ENCODE measurements at regions not wholly inside any gene's neighbourhood (a gene's known extent, or its start where the extent isn't known, plus 50 kb on each side); places are given as distances from the start of the nearest gene placed in this dataset.

DNA sequence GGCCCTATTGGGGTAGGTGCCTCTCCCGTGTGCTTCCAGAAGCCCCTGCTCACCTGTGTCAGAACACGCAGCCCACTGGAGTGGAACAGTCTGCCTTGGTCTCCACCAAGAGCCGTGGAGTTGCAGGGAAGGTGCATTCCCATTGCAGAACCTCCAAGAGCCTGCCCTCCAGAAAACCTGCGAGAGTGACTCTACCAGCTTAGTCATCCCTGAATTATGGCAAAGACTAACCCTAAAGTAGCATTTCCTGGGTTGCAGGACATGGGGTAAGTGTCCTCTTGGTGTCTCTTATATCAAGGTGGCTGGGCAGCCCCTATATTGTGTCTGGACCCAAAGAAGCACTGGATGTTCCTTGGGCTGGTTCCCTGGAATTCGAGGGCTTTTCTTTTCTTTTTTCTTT, 224.6 kb downstream of the BCOR start:
- DNase-seq, result no peak

DNA sequence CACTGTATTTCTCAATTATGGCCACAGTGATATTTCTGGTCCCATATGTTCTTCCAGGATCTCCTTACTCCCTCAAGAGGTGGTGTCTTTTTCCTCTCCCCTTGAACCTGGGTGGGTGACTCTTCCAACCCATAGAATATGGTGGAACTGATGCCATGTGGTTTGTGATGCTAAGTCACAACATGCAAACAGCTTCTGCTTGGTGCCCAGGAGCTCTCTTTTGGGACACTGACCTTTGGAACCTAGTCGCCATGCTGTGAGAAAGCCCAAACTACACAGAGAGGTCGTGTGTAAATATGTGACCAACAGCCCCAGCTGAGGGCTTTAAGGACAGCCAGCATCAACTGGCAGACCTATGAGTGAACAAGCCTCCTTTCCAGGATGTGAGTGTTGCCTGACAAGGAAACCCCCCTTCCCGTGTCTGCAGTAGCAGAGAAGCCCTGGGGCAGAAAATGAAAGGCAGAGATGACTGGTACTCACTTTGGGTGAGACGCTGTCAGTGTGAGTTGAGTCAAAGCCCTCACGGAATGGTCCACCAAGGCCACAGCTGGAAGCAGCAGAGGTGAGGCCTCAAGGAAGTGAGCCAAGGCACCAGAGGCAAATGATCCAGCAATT, 223.4 kb downstream of the BCOR start:
- DNase-seq, result no peak

DNA sequence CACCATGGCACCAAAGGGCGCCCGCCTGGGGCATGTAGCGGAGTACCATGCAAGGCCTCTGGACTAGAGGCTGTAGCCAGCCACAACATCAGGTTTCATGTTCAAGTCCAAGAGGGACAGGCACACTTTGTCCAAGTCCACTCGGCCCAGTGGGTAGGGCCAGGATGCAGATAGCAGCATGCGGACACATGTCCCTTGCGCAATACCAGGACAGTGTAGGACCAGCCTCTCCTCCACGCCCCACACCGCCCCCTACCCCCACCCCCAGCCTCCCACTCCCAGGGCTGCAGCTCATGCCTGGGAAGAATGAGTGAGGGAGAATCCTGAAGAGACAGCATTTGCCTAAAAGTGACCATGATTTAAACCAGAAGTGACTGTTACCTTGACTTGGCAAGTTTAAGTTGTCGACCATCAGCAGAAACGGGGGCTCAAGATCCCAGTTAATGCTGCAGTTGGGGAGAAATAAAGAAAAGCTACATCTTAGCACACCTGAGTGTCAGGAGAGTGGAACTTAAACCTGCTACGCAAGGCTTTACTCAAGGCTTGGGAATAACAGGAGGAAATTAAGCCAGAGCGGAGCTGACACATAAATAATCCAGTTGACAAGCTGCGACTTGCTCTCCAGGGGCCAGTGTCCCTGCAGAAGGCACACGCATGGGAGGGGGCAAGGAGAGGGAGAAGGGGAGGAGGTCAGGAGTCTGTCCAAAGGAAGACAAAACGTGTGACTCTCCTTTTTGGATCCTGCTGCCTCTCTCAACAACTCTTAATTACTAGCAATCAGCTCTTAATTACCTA, 221.7 kb downstream of the BCOR start:
- peak; percentile 38 for DNase-seq

DNA sequence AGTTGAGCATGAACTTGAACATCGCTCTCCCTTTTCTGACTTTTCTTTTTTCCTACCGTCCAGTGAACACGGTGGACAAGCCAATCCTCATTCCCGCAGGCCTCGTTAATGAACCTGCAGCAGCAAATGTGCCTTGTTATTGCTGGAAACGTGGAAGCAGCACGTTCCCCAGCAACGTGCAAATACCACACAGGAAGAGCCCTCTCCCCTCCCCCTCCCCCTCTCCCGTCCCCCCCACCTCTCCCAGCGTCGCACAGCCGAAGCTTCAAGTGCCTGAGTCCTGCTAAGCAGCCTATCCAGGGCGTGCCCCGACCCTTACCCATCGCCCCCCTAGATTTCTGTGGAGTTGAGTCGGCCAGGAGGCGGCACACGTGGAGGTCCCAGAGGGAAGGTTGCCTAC, 219.9 kb downstream of the BCOR start:
- DNase-seq, result no peak

DNA sequence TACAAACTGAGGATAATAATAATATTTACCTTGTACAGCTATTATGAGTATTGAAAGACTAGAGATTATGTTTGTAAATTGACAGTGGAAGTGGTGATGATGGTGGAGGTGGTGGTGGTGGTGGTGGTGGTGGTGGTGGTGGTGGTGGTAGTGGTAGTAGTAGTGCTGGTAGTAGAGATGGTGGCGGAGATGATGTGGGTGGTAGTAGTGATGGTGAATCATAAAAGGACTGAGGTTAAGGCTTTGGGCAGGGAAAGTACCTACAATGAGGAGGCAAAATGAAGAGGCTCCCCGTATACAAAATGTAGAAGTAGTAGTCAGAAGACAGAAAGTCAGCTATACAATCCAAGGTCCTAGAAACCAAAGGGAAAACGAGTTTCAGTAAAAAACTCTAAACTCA, 214.1 kb downstream of the BCOR start:
- no peak for DNase-seq

DNA sequence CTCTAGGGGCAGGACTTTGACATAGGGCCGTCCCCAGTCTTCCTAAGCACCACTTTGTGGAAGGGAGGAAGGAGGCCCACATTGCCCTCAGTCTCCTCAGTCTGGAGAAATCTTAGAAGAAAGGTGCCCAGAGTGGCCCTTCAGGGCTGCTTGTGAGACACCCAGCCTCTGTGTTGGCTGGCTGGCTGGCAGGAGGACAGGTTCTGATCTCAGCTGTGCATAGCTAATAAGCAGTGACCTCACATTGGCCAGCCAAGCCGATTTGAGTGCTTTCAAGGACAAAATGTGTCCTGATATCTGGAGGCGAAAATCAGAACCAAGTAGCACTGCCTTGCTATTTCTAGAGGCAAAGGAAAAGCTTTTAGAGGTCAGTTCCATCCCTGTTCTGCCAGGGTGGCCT, 211.5 kb downstream of the BCOR start:
- no peak for DNase-seq

DNA sequence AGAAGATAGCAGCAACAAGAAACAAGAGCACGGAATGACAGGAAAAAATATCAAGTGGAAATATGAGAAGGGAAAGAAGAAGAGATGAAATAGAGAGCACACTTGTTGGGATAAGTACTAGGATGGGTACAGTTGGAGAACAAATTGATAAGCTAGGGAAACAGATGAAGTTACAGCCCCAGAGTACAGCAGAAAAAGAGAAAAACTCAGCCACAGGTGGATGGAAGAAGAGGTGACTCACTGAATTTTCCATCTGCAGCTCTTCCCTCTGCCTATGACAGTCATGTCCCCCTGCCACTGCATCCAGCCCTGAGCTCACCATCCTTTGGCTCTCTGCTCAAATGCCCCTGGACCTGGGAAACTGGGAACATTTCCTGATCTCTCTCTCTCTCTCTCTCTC, 209.0 kb downstream of the BCOR start:
- no peak for DNase-seq

DNA sequence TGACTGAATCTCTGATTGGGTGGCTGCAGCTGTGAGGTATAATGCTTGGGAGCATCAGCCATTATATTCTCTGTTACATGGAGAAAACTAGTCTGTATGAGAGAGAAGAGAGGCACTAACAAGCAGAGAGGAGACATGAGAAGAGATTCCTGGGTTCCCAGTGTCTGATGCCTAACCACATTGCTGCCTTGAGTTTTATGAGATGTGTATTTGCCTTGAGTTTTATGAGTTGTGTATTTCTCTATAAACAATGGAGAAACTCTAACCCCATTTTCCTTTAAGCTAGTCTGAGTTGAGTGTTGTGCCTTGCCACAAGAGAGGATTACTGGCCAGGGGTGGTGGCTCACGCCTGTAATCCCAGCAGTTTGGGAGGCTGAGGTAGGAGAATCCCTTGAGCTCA, 208.1 kb downstream of the BCOR start:
- DNase-seq, result no peak

DNA sequence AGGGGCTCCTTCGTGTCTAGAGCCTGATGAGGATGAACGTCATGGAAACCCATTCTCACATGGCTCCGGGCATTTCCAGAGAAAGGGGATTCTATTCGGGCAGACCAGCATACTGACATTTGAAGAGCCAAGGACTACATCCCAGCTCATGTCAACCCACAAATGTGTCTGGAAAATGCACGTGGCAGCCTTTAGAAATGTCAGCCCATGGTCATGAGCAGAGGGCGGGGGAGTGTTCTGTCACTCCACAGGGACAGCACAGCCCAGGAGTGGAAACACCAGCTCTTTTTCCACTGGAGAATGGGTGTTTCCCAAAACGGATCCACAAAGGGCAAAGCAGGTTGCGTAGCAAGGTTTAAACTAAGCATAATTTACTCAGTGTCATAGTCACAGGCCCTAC, 207.0 kb downstream of the BCOR start:
- no peak for DNase-seq

DNA sequence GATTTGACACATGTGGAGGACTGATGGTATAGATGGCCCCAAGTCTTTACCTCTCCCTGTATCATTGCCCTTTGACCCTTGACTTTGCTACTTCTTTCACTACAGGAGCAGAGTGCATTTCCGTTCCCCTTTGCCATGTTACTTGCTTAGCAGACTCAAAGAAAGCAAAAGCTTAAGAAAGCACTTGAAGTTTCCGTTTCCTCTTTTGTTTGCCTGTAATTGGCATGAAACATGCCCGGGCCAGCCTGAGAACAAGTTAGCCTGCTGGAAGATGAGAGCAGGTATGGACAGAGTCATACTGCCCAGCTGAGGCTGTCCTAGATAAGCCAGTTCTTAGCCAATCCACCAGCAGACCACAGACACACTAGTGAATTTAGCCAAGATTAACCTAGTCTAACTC, 206.0 kb downstream of the BCOR start:
- DNase-seq, result no peak

DNA sequence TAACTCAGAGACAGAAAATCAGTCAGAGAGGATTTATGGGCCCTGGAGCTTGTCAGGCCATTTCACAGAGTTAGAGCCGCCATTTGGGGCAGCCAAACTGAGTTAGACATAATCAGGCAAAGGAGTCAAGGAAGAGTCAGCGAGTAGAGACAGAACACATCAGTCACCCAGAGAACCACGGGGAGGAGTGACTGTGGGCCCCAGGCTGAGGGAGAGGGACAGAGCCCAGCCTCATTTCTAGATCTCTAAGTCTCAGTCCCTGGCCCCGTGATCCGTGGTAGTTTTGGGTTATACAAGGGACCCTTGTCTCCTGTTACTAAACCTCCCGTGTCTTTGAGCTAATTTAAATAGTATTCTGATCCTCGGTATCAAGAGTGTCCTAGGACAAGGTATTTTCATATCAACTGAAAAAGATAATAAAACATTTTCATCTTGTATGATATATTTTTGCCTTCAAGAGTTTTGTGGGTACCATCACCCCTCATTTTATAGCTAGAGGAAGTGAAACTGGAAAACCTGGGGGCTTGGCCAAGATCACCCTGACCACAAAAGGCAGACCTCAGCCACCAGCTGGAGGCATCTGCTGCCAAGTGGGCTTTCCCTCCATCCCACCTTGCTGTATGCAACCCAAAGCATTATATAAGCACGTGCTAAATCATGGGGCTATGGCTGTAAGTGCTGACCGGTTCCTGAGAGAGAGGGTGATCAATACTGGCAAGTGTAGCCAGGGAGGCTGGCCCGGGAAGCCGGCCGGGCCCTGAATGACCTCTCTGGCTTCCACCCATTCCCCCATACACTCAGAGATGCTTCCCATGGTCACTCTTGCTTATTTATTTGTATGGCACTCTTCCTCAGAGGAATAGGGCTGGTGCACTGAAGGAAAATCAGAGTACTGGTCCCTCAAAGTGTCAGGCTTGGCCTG, 204.1 kb downstream of the BCOR start:
- DNase-seq, result no peak

DNA sequence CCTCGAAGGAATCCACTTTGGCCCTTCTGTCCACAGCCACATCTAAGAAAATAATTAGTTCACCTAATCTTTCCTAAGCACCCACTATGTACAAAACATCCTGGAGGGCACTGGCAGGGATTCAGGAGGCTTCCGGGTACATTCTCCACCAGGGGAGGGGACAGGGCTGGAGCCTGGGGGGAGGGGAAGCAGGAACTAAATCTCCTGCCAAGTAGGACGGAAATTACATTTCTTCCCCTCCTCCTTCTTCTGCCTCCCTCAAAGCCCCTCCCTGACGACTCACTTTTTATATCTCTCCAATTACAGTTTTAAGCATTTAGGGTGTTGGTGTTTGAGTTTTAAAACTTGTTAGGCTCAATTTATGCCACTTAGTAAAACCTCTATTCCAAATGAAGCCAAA, 203.1 kb downstream of the BCOR start:
- DNase-seq, result no peak

DNA sequence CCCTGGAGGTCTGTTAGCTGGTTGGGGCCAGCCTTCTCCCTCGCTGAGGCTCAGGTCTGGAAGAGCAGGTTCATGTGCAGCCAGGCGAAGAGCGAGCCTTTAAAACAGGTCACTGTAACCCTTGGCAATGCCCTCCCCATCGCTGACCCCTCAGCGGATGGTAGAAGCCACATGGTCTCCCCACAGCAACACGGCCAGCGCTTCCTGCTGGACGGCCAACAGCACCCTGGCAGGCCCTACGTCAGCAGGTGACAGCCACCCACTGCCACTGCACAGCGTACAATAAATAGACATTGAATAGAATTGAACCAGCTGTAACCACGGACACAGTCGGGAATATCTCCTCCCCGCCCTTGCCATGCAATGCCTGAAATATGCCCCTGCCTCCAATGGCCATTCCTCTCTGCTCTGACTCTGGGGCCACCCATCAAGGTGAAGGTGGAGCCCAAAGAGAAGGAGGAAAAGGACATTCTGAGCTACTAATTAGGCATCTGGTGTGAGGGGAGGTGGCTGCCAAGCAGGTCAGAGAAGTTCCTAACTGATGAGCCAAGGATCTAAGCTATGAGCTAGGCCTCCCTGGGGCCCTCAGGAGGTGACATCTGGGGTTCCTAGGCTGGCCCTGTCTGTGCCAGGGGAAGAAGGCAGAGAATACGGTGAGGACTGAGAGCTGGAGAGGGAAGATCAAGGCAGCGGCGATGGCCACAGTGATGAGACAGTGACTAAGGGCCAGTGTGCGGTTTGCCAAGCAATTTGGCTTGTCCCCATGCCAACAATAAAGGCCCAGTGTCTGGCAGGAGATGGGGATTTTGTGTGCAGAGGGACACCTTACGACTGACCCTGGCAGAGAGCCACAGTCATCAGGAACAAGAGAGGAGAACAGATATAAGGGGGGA, 202.3 kb downstream of the BCOR start:
- DNase-seq, result no peak

DNA sequence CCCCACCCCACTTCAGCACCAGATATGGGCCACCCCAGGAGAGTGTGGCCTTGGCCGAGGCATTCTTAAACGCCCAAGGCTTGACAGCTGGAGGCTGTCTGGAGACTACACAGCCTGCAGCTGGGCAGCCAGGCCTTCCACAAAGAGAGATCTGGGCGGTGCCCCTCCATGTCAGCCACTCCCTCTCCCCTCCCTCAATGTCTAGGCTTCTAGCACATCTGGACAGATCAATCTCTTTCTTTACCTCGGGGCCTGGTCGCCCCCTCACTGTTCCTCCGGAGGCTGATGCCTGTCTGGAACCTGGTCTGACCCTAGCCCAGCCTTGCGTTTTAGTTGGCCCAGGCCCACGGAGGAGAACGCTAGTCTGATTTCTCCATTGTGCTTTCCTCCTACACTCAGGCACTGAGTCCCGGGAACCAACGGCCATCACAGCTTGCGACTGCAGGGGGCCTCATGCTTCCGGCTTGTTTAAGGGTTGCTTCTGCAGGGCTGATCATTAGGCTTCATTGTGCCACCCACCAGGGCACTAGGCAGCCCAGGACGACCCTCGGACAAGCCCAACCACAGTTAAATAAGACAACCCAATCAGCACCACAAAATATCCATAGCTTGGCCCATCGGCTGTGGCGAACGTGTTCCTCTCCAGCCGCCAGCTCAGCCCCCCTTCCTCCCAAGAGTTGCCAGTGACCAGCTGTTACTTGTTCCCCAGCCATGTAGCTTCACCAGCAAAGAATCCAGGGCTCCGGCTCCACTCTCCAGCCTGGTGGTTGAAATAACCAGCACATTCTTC, 200.6 kb downstream of the BCOR start:
- no peak for DNase-seq

DNA sequence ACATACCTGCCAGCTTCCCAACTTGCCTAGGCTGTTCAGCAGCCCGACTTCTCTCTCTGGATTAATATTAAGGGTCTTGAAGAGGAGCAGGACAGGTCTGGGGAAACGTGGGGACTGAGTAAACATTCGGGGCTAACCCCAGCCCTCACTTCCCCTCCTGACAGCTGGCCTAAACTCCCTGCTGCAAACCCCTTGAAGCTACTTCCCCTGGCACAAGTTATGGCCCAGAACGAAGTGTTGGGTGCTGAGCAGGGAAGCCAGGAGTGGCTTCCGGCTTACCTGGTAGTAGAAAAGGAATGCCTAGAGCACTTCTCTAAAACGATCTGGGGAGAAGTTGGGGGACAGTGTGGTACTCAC, 200.0 kb downstream of the BCOR start:
- no peak for DNase-seq

DNA sequence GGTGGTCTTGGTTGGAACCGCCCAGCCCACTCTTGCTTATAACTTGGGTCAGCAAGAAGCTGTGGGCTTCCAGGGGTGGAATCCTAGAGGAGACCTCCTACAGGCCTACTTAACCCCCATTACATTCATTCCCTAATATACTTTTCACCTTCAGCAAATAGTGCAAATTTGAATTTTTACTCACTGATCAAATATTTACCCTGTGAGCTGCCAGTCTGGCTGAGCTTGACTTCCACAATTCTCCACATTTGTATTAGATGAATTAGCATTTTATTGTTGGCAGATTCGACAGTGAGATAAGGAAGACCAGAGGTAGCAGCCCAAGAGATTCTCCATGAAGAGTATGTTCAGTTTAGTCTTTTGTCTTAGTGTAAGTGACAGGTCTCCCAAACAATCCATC, 199.6 kb downstream of the BCOR start:
- DNase-seq, result no peak

DNA sequence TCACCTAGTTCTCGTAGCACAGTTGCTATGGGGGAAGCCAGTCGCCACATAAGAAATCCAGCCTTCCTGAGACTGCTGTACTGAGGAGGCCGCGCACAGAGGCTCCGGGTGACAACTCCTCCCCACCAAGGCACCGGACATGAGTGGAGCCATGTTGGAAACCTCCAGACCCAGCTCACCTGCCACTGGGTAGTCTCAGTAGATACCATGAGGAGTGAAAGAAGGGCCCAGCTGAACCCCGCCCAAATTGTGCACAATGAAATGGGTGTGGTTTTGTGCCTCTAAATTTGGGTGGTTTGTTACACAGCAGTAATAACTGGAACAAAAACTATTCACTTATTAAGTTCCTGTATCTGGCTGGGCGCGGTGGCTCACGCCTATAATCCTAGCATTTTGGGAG, 198.7 kb downstream of the BCOR start:
- DNase-seq, result no peak

DNA sequence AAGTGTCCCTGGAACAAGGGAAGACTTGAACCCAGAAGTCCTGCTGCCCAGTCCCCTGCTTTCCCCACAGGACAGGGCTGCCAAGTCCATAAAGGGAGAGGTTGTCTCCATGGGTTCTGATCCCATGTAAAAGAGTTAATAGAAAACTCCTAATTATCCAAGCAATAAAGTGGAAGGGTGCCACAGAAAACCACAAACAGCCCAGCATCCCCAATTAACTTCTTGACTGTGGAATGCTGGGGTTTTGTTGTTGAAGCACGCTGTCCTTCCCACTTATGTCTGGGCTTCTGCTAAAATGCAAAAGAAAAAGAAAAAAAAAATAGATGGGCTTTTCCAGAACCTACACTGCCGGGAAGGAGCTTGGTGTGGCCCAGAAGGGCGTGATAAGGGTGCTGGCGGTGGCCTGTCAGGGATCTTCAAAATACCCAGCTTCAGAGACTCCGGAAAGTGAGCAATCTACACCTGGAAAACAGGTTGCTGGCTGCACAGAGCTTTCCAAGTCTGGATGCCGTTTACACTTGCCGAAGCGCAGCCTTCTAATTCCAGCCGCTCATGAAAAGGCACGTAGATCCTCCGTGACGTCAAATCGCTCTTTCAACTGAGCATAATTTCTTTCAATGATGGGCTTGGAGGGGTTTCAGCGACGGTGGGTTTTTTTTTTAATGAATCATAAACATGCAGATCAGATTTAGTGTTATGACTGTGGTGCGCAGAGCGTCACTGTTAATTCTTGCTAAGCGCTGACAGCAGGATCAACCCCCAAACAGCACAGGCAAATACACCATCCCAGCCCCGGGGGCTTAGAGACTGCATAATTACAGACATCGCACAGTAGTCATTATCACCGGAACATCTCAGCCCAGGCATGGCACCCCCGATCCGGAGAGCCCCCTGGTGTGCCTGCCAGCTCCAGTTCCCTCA, 197.6 kb downstream of the BCOR start:
- peak; percentile 54 for DNase-seq

DNA sequence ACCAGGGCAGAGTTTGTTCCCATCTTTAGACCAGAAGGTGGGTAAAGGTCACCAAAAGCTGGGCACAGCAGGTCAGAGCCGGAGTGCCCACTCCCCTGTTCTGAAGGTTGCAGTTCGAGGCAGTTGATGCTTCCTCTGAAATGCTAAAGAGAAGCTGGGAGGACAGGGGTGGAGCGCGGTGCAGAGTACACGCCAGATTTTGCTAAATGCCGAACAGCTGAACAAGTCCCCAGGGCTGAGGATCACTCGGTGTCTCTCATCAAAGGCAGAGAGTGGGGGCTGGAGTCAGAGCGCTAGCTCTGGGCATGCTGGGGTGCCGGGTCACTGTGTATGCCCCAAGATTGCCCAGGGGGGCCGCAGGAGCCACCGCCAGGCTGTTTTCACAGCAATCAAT, 197.0 kb downstream of the BCOR start:
- DNase-seq, result peak; percentile 63

DNA sequence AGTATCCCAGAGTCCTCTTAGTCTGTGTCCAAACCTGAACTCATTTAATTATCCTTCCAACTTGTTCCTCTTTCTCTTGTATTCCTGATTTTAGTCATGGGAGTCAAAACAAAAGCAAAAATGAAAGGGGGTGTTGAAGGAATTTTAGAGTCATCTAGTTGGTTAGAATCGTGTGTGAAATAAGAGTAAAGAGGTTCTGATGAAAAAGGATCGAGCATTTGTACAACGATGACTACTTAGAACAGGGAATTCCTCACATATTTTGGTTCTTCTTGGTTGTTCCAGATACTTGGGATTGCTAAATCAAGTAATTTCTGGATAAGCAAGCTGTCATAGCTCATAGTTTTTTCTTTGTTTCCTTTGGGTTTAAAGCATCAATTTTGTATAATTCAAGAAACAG, 194.4 kb downstream of the BCOR start:
- DNase-seq, result no peak

DNA sequence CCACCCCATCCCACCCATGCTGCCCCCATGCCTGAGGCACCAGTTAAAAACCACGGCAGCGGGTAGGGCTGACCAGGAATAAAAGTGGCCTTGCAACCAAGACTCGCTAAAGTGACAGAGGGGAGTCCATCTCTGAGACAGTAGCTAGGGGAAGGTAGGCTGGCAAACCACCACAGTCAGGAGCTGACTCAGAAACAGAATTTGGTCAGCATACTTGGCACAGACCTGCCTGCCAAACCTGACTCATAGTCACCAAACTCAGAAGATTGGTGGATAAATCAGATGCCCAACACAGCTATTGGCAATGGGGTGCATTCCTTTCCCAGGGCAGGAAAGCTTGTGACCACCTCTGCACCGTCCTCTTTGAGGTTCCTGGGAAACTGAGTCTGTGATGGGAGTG, 193.8 kb downstream of the BCOR start:
- DNase-seq, result no peak

Measured in NCI-H2171 treated with DMSO at 0.1 percent for 48 hours (cell line).